ENCODE measurements at regions not wholly inside any gene's neighbourhood (a gene's known extent, or its start where the extent isn't known, plus 50 kb on each side); places are given as distances from the start of the nearest gene placed in this dataset.

GRCh38 chr4:79516114-79516513 is 108.1 kb upstream of the GK2 start:
- no peak for TF ChIP-seq CTCF (conservative IDR thresholded peaks at IDR 0.05 in 1 of 2, IDR thresholded peaks at IDR 0.05 in 1 of 2; ENCODE audit: low read depth in 1 of 2, low read length in 2 of 2)
- no peak for TF ChIP-seq EZH2 (IDR thresholded peaks at IDR 0.05; ENCODE audit: low read length, missing control alignments)
